HCT116 (cell line): ENCODE measurements at regions not wholly inside any gene's neighbourhood (a gene's known extent, or its start where the extent isn't known, plus 50 kb on each side); places are given as distances from the start of the nearest gene placed in this dataset.

Experiments used
- ATF3 ChIP-seq: IDR thresholded peaks from 2 replicates; pipeline ENCODE4 v1.6.1; 2012
- CEBPB ChIP-seq: IDR thresholded peaks from 2 replicates; pipeline ENCODE4 v1.6.1; 2012; ENCODE audit warnings: low read depth
- CTCF ChIP-seq, 3 experiments: fragments of 200-600 bp in 1 of 3; sonication (generic) in 1 of 3; IDR thresholded peaks in 2 of 3; conservative IDR thresholded peaks in 1 of 3; 2 replicates each; pipeline ENCODE4 v1.5.1; 2012 to 2017; ENCODE audit warnings: low read depth in 2 of 3, low read length in 2 of 3, antibody characterized with exemption in 1 of 3, borderline replicate concordance in 1 of 3, control low read depth in 1 of 3, mild to moderate bottlenecking in 1 of 3, mixed read lengths in 1 of 3, mixed run types in 1 of 3, moderate library complexity in 1 of 3; ENCODE audit not compliant: insufficient read depth in 1 of 3
- EGR1 ChIP-seq: IDR thresholded peaks from 2 replicates; pipeline ENCODE4 v1.6.1; 2012; ENCODE audit warnings: low read depth
- EZH2 ChIP-seq: fragments of 200-600 bp; sonication (generic); IDR thresholded peaks from 2 replicates; pipeline ENCODE4 v1.6.1; 2017; ENCODE audit warnings: antibody characterized with exemption, mixed run types
- EZH2phosphoT487 ChIP-seq: fragments of 200-600 bp; IDR thresholded peaks from 2 replicates; pipeline ENCODE4 v1.6.1; 2018; ENCODE audit warnings: antibody characterized with exemption, borderline replicate concordance
- JUND ChIP-seq: IDR thresholded peaks from 2 replicates; pipeline ENCODE4 v1.6.1; 2012
- MAX ChIP-seq: IDR thresholded peaks from 2 replicates; pipeline ENCODE4 v1.6.1; 2012
- POLR2A ChIP-seq: IDR thresholded peaks from 2 replicates; pipeline ENCODE4 v1.7.0; 2011; ENCODE audit warnings: borderline replicate concordance; ENCODE audit not compliant: insufficient read depth, insufficient read length; ENCODE audit errors: extremely low read depth
- POLR2AphosphoS5 ChIP-seq: IDR thresholded peaks from 2 replicates; pipeline ENCODE4 v1.6.1; 2011; ENCODE audit warnings: mild to moderate bottlenecking, low read depth, low read length, moderate library complexity
- RAD21 ChIP-seq: IDR thresholded peaks from 2 replicates; pipeline ENCODE4 v1.6.1; 2012; ENCODE audit warnings: low read depth, mild to moderate bottlenecking
- REST ChIP-seq: IDR thresholded peaks from 2 replicates; pipeline ENCODE4 v1.6.1; 2012; ENCODE audit warnings: low read depth
- SP1 ChIP-seq: IDR thresholded peaks from 2 replicates; pipeline ENCODE4 v1.6.1; 2012; ENCODE audit warnings: low read depth
- YY1 ChIP-seq: IDR thresholded peaks from 2 replicates; pipeline ENCODE4 v1.6.1; 2011; ENCODE audit warnings: low read length, low read depth, moderate library complexity, mild to moderate bottlenecking; ENCODE audit not compliant: insufficient replicate concordance; ENCODE audit errors: extremely low read depth

- TF ChIP-seq EZH2 (no peak), CTCF (IDR thresholded peaks at IDR 0.05 in 2 of 3, conservative IDR thresholded peaks at IDR 0.05 in 1 of 3; ENCODE audit: borderline replicate concordance in 1 of 3, insufficient read depth in 1 of 3, low read depth in 2 of 3, low read length in 2 of 3) (no peak), POLR2A (no peak), RAD21 (no peak), MAX (no peak), POLR2AphosphoS5 (no peak), REST (no peak), EZH2phosphoT487 (no peak), SP1 (no peak), EGR1 (no peak), JUND (no peak), YY1 (no peak), CEBPB (no peak), ATF3 (no peak)
These were observed 822.6 kb downstream of the TRIB2 start for GRCh38 chr2:13539296-13539695.
